Central memory CD8-positive, alpha-beta T cell (primary cell): ENCODE measurements at regions not wholly inside any gene's neighbourhood (a gene's known extent, or its start where the extent isn't known, plus 50 kb on each side); places are given as distances from the start of the nearest gene placed in this dataset.

Experiments
- ATAC-seq: fragments of 150-1000 bp; cut with Tn5 transposase; replicated peaks from 2 replicates; pipeline ENCODE4 v1.10.0; 2022; ENCODE audit warnings: mild to moderate bottlenecking, moderate FRiP score, moderate number of reproducible peaks; ENCODE audit not compliant: poor library complexity, severe bottlenecking; ENCODE audit errors: extremely low read depth
- DNase-seq, 2 donors: peaks; one replicate each; pipeline ENCODE4 v3.0.0; 2021; ENCODE audit warnings: low spot score in 2 of 2
- H3K27ac Mint-ChIP-seq: one replicate; pipeline ENCODE4 v1.8.0; 2022; ENCODE audit warnings: low read depth, mild to moderate bottlenecking, moderate library complexity, mixed read lengths
- H3K27me3 Mint-ChIP-seq: one replicate; pipeline ENCODE4 v1.8.0; 2022; ENCODE audit warnings: mixed read lengths
- H3K36me3 Mint-ChIP-seq: one replicate; pipeline ENCODE4 v1.8.0; 2022; ENCODE audit warnings: mild to moderate bottlenecking, moderate library complexity, mixed read lengths; ENCODE audit not compliant: insufficient read depth
- H3K4me1 Mint-ChIP-seq: one replicate; pipeline ENCODE4 v1.8.0; 2022; ENCODE audit warnings: mixed read lengths
- H3K4me3 Mint-ChIP-seq: one replicate; pipeline ENCODE4 v1.8.0; 2022; ENCODE audit warnings: mild to moderate bottlenecking, moderate library complexity, mixed read lengths
- H3K9me3 Mint-ChIP-seq: one replicate; pipeline ENCODE4 v1.8.0; 2022; ENCODE audit warnings: mixed read lengths

DNA sequence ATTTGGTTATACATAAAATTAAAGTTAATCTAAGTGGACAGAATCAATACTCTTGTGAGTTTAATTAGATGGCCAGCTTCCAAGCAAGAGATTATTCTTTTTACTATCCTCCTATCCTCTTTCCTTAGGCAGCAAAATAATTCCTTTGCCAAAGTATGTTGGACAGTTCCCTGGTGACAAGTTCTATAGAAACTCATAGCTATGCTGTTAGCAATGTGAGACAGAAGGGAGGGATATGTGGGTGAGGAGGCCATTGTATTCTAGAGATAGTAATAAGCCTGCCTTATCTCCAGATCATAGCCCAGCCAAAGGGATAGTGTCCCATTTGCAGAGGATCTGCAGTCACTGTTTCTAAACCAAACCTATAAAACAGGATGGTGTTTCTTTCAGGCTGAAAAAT, 181.6 kb upstream of the HDAC9 start:
- ATAC-seq (no peak), DNase-seq (no peak)
- no peak overlapping the region for H3K4me3 Mint-ChIP-seq
- H3K9me3 Mint-ChIP-seq = no peaks in the 10 kb centered on the region
- peaks cover 23% of the 10 kb centered on the region for H3K4me1 Mint-ChIP-seq
- no peaks in the 10 kb centered on the region for H3K27me3 Mint-ChIP-seq
- H3K27ac Mint-ChIP-seq = no peak overlapping the region
- H3K36me3 Mint-ChIP-seq = no peaks in the 10 kb centered on the region

DNA sequence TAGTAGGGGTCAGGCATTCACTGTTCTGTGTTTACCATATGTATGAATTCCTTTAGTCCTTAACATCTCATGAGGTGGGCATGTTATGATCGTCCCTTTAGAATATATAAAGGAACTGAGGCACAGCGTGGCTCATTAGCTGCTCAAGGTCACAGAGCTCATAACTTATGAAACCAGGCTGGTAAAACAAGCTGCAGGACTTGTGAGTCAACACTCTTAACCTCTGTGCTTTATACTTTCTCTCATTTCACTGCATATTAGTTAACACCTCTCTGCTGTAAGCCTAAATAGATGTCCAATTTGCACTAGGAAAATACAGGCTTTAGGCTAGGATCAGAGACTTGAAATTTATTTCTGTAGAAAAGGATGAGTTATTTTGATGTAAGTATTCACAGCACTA, 180.3 kb upstream of the HDAC9 start:
- no peaks in the 10 kb centered on the region for H3K36me3 Mint-ChIP-seq
- H3K27ac Mint-ChIP-seq = no peak overlapping the region
- H3K4me1 Mint-ChIP-seq = peaks cover 26% of the 10 kb centered on the region
- H3K27me3 Mint-ChIP-seq = no peaks in the 10 kb centered on the region
- no peak overlapping the region for H3K4me3 Mint-ChIP-seq
- H3K9me3 Mint-ChIP-seq = no peaks in the 10 kb centered on the region
- ATAC-seq (no peak), DNase-seq (no peak)

DNA sequence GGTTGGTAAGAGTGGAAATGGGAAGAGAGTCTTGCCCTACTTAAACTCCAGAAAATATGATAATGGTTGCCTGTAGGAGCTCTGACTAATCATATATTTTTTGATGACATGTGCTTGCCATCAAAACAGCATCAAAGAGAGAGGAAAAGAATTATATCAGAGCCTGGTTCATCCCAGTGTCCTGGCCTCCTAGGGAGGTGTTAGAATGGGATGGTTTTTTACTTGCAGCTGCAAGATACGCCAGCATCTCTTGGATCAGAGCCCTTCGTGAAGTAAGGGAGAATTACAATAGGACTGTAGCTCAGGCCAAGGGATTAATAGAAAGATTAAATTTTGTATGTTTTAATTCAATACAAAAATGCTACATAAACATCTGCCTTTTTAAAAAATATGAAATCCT, 177.6 kb upstream of the HDAC9 start:
- Mint-ChIP-seq H3K27me3 (no peaks in the 10 kb centered on the region), H3K4me3 (no peak overlapping the region), H3K27ac (no peak overlapping the region)

DNA sequence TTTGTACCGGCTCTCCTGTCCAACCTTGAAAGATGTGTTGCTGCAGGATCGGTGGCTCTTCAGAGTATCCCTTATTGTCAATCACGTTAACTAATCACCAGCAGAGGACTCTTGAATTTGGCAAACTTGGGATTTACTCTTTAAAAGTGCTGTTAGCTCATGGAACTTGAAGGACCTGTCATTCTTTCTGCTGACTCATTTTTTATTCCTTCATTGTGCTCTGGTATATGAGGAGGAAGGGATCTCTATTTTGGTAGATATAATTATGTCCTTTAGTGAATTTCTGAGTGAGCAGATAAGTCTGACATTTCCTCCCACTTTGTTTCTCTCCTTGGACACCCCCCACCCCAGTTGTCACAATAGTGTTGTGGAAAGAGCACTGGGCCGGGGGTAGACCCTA, 175.1 kb upstream of the HDAC9 start:
- ATAC-seq = no peak
- Mint-ChIP-seq H3K36me3 (no peaks in the 10 kb centered on the region), H3K27ac (no peak overlapping the region), H3K4me3 (no peak overlapping the region), H3K9me3 (no peaks in the 10 kb centered on the region), H3K27me3 (no peaks in the 10 kb centered on the region), H3K4me1 (peaks cover 14% of the 10 kb centered on the region)
- no peak for DNase-seq

More for the DNA sequence above, 177.6 kb upstream of the HDAC9 start:
- H3K9me3 Mint-ChIP-seq = no peaks in the 10 kb centered on the region
- no peaks in the 10 kb centered on the region for H3K36me3 Mint-ChIP-seq
- ATAC-seq (no peak), DNase-seq (no peak)
- peaks cover 21% of the 10 kb centered on the region for H3K4me1 Mint-ChIP-seq

DNA sequence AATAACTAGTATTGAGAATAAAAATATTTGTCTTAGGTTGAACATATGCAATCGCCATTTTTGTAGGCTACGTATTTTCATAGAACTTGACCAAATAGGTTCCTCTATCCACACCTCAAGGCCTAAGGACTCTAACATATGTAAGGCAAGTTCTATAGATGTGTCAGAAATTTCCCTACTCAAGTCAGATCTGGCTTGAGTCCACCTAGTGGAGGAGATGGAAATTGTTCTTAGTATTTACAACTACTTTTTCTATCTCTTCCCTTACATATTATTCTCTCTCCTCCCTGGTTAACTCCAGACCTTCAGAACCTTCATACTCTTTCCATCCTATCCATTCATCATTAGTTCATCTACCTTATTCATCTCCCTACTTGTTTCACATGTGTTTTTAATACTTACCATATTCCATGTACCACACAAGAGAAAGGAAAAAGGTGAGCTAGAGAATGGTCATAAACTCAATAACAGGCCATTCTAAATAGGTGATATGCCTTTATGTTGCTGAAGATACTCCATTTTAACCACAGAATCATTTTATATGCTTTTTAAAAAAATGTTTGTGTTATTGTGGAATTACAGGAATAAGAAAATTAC, 174.5 kb upstream of the HDAC9 start:
- H3K4me1 Mint-ChIP-seq = peaks cover 14% of the 10 kb centered on the region
- no peak overlapping the region for H3K4me3 Mint-ChIP-seq
- no peaks in the 10 kb centered on the region for H3K36me3 Mint-ChIP-seq
- H3K9me3 Mint-ChIP-seq = no peaks in the 10 kb centered on the region
- no peak overlapping the region for H3K27ac Mint-ChIP-seq
- no peaks in the 10 kb centered on the region for H3K27me3 Mint-ChIP-seq
- ATAC-seq = no peak
- no peak for DNase-seq

DNA sequence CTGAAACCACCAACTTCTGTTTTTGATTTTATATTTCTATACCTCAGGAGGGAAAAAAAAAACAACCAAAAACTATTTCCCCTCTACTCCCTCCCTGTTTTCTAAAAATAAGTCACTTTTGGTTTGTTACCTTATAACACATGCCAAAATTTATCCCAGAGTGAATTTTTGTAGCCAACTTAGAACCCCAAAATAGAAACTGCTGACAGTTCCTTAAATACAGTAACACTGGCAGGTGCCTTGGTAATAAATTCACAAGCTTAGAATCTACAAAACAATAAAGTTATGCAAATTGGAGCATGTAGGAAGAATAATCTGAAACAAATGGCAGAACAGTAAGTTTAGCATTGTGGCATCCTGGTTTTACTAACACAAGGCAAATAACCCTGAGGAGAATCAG, 165.0 kb upstream of the HDAC9 start:
- H3K4me1 Mint-ChIP-seq = no peaks in the 10 kb centered on the region
- no peak overlapping the region for H3K27ac Mint-ChIP-seq
- H3K4me3 Mint-ChIP-seq = no peak overlapping the region
- DNase-seq = no peak
- ATAC-seq = no peak
- no peaks in the 10 kb centered on the region for H3K9me3 Mint-ChIP-seq
- H3K27me3 Mint-ChIP-seq = no peaks in the 10 kb centered on the region
- peaks cover 1% of the 10 kb centered on the region for H3K36me3 Mint-ChIP-seq

DNA sequence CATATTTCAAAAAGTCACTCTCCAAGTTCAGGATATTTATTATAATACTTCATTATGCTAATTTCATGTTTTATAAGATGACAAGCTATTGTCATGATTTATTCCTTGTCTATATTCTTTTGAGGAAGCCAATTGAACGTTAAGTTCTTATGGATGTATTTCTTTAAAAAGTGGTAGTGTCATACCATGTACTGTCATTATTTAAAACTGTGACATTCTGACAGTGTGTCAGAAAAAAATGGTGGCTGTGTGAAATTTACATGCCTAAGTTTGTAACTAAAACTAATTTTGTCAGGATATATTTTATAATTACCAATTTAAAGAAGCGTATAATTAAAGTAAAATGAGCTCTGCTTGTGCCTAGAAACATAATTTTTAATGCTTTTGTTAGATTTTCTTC, 158.9 kb upstream of the HDAC9 start:
- ATAC-seq = no peak
- no peak for DNase-seq
- Mint-ChIP-seq H3K4me1 (no peaks in the 10 kb centered on the region), H3K4me3 (no peak overlapping the region), H3K27ac (no peak overlapping the region), H3K9me3 (no peaks in the 10 kb centered on the region), H3K27me3 (no peaks in the 10 kb centered on the region), H3K36me3 (no peaks in the 10 kb centered on the region)

DNA sequence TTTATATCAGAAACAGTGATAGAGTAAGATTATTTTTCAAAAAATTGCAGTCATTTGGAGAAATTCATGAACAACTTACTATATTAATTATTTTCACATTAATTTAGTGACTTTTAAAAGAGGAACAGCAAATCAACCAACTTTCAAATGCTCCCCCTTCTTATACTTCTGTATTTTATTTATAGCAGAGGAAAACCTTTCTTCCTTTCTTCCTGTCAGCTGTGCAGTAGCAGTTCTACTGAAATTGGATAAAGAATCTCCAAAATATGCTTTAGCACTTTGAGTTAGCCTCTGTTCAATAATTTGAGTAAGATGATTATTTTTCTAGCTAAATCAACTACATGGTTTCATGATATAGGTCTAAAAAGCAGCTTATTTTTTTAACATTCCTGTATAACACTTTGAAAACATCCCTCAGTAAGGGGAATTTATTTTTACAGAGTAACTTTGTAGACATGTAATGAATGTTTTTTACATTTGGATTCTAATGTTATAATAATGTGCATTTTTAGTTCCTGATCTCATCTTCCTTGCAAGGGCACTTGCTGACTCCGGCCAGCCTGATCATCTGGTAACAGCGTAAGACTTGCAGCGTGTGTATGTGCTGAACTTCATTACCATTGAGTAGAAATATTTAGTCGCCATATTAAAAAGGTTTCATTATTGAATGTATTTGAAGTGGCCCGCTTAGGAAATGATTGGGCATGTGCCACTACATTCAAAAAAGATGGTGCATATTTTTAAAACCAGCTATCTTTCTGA, 158.3 kb upstream of the HDAC9 start:
- Mint-ChIP-seq H3K27ac (no peak overlapping the region), H3K4me1 (no peaks in the 10 kb centered on the region), H3K27me3 (no peaks in the 10 kb centered on the region), H3K9me3 (no peaks in the 10 kb centered on the region), H3K36me3 (no peaks in the 10 kb centered on the region), H3K4me3 (no peak overlapping the region)
- DNase-seq (no peak), ATAC-seq (no peak)

DNA sequence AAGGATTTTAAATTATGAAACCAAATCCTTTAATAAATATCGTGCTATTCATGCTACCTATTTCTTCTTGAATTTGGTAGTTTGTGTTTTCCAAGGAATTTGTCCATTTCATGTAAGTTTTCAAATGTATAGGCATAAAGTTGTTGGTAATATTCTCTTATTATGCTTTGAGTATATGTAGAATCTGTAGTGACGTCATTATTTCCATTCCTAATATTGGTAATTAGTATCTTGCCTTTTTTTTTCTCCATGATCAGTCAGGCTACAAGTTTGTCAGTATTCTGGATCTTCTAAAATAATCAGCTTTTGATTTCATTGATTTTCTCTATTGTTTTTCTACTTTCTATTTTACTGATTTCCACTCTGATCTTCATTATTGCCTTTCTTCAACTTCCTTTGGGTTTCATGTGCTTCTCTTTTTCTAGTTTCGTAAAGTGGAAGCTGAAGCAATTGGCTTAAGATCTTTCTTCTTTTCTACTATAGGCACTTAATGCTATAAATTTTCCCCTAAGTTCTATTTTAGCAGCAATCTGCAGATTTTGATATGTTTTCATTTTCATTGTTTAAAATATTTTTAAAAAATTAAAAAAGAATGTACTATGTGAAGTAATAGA, 156.5 kb upstream of the HDAC9 start:
- DNase-seq (no peak), ATAC-seq (no peak)
- H3K27ac Mint-ChIP-seq = no peak overlapping the region
- no peaks in the 10 kb centered on the region for H3K27me3 Mint-ChIP-seq
- H3K9me3 Mint-ChIP-seq = no peaks in the 10 kb centered on the region
- no peaks in the 10 kb centered on the region for H3K4me1 Mint-ChIP-seq
- H3K36me3 Mint-ChIP-seq = no peaks in the 10 kb centered on the region
- no peak overlapping the region for H3K4me3 Mint-ChIP-seq

DNA sequence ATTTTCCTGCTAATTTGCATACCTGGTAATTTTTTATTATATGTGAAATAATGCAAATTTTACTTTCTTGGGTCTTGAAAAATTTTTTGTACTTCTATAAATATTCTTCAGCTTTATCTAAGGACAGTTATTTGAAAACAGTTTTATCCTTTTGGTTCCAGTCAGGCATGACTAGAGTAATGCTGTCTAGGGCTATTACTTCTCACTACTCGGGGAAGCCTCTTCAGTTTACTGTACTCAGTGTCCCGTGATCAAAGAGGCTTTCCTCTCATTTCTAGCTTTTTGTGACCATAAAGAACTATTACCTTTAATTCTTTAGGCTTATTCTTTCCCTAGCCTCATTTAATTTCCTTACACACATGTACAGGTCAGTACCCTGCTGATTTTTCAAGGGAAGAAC, 153.8 kb upstream of the HDAC9 start:
- no peak overlapping the region for H3K27ac Mint-ChIP-seq
- H3K36me3 Mint-ChIP-seq = peaks cover 1% of the 10 kb centered on the region
- ATAC-seq = no peak
- no peaks in the 10 kb centered on the region for H3K4me1 Mint-ChIP-seq
- no peak overlapping the region for H3K4me3 Mint-ChIP-seq
- no peaks in the 10 kb centered on the region for H3K27me3 Mint-ChIP-seq
- no peaks in the 10 kb centered on the region for H3K9me3 Mint-ChIP-seq
- no peak for DNase-seq

DNA sequence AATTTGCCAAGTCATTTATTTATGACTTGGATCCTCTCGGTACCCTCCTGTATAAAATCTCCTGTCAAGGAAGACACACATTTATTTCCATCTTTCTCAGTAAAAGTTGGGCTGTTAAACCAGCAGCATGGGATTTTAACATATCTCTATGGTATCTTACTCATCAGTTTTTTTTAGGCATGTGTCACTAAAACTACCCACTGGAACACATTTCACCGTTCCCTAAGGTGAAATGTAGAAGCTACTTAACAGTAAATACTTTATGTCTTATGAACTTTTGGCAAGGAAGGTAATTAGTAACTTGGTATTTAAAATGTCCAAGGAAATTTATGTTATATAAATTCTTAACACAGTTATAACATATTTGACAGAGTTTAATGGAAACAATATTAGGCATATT, 152.5 kb upstream of the HDAC9 start:
- no peaks in the 10 kb centered on the region for H3K9me3 Mint-ChIP-seq
- no peaks in the 10 kb centered on the region for H3K4me1 Mint-ChIP-seq
- no peak for ATAC-seq

DNA sequence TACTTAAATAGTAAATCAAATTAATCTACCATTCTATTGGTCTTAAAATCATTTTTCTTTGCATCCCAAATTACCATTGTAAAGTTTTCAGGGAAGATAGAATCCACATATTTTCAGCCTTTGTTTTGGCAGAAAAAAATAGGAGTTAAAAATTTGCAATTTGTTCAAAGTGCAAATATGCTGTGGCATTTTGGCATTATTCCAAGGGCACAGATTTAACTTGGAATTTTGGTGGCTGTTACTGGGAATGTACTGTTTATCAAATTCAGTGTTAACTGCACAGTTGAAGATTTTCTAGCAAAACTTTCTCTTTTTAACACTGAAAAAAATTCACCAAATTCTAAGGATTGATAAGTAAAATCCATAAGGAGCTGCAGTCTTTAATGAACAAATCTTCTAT, 151.0 kb upstream of the HDAC9 start:
- no peaks in the 10 kb centered on the region for H3K4me1 Mint-ChIP-seq
- peaks cover 1% of the 10 kb centered on the region for H3K36me3 Mint-ChIP-seq
- no peaks in the 10 kb centered on the region for H3K9me3 Mint-ChIP-seq
- H3K27ac Mint-ChIP-seq = no peak overlapping the region
- no peaks in the 10 kb centered on the region for H3K27me3 Mint-ChIP-seq
- no peak overlapping the region for H3K4me3 Mint-ChIP-seq
- no peak for DNase-seq
- ATAC-seq = no peak

More for the DNA sequence above, 152.5 kb upstream of the HDAC9 start:
- H3K4me3 Mint-ChIP-seq = no peak overlapping the region
- H3K27me3 Mint-ChIP-seq = no peaks in the 10 kb centered on the region
- peaks cover 1% of the 10 kb centered on the region for H3K36me3 Mint-ChIP-seq
- no peak overlapping the region for H3K27ac Mint-ChIP-seq
- no peak for DNase-seq

DNA sequence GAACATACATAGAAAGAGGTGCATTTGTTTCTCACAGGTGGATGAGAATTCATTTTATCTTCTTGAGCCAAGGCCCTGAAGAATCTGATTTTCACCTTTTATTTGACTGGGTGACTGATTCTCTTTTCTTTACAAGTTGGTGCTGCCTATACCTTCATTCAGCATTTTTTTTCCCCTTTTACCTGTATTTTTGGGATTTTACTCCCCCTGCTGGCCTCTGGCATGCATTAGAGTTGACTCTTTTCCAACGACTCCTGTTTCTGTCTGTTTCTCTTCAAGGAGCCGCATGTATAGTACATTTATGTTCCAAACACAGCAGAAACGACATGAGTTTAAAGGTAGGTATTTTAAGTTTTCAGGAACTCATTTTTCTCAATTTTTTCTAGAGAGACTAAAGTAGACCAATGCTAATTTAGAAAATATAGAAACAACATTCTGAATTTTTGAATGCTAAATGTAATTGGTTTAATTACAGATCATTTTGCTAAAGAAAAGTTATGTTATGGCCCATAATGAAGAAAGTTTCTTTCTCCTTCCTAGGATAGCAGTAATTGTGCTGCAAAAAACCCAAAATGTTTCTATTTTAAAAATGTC, 149.8 kb upstream of the HDAC9 start:
- Mint-ChIP-seq H3K4me3 (no peak overlapping the region), H3K9me3 (no peaks in the 10 kb centered on the region), H3K36me3 (peaks cover 1% of the 10 kb centered on the region), H3K27me3 (no peaks in the 10 kb centered on the region), H3K4me1 (no peaks in the 10 kb centered on the region), H3K27ac (no peak overlapping the region)
- no peak for ATAC-seq
- no peak for DNase-seq
